ENCODE measurements at regions not wholly inside any gene's neighbourhood (a gene's known extent, or its start where the extent isn't known, plus 50 kb on each side); places are given as distances from the start of the nearest gene placed in this dataset.

DNA sequence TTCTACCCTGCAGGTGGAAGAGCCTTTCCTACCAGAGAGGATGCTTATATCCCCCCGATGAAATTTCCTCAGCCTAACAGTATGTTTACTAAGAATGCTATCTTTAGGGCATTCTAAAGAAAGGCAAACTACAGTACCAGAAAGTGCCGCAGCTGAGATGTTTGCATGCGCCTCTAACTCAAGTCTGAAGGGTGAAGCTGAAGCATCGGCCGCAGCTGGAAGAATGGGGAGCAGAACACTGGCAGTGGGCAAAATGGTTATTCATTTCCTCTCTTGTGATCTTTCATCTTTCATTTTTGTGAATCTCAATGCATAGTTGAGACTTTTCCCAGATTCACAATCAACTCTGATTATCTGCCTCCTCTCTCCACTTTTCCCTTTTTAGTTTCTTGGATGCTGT, 648.2 kb upstream of the ZEB2 start:
- Mint-ChIP-seq H3K4me1 (ENCODE audit: low read depth) (no peaks in the 10 kb centered on the region), H3K36me3 (ENCODE audit: insufficient read depth) (no peaks in the 10 kb centered on the region), H3K9me3 (ENCODE audit: low read depth) (no peaks in the 10 kb centered on the region)

DNA sequence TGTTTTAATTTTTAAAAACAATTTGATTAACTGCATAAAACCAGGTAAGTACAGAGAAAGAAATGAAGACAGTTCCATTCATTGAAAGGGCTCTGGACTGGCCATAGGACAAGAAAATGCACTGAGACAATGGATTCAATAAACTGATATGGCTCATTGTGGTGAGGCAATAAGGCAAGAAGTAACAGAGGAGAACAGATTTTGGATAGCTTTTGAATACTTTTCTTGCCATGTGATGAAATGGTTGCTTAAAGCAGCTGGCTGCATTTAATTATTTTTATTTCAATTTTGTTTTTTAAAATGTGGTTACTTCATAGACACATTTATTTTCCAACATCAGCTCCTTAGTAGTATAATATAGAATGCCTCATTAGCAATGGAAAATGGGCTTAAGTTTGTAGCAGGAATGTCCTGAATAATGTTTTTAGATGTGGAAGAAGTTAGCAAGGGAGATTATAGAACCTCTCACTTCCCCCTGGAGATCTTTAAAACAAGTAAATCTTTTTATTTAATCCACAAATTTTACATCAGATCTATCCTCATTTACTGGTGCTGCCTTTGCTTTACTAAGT, 646.9 kb upstream of the ZEB2 start:
- Mint-ChIP-seq H3K9me3 (ENCODE audit: low read depth) (no peaks in the 10 kb centered on the region), H3K4me1 (ENCODE audit: low read depth) (no peaks in the 10 kb centered on the region), H3K27me3 (no peaks in the 10 kb centered on the region), H3K36me3 (ENCODE audit: insufficient read depth) (no peaks in the 10 kb centered on the region), H3K4me3 (ENCODE audit: low read depth) (no peak overlapping the region), H3K27ac (no peak overlapping the region)
- DNase-seq (ENCODE audit: low spot score, unreplicated experiment) = no peak
- TF ChIP-seq, protein P1, sequence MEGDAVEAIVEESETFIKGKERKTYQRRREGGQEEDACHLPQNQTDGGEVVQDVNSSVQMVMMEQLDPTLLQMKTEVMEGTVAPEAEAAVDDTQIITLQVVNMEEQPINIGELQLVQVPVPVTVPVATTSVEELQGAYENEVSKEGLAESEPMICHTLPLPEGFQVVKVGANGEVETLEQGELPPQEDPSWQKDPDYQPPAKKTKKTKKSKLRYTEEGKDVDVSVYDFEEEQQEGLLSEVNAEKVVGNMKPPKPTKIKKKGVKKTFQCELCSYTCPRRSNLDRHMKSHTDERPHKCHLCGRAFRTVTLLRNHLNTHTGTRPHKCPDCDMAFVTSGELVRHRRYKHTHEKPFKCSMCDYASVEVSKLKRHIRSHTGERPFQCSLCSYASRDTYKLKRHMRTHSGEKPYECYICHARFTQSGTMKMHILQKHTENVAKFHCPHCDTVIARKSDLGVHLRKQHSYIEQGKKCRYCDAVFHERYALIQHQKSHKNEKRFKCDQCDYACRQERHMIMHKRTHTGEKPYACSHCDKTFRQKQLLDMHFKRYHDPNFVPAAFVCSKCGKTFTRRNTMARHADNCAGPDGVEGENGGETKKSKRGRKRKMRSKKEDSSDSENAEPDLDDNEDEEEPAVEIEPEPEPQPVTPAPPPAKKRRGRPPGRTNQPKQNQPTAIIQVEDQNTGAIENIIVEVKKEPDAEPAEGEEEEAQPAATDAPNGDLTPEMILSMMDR (IDR thresholded peaks at IDR 0.05; ENCODE audit: unreplicated experiment) = no peak

More for the DNA sequence above, 648.2 kb upstream of the ZEB2 start:
- Mint-ChIP-seq H3K4me3 (ENCODE audit: low read depth) (no peak overlapping the region), H3K27me3 (no peaks in the 10 kb centered on the region), H3K27ac (no peak overlapping the region)
- TF ChIP-seq, protein P1 (IDR thresholded peaks at IDR 0.05; ENCODE audit: unreplicated experiment) = no peak
- DNase-seq (ENCODE audit: low spot score, unreplicated experiment) = no peak

DNA sequence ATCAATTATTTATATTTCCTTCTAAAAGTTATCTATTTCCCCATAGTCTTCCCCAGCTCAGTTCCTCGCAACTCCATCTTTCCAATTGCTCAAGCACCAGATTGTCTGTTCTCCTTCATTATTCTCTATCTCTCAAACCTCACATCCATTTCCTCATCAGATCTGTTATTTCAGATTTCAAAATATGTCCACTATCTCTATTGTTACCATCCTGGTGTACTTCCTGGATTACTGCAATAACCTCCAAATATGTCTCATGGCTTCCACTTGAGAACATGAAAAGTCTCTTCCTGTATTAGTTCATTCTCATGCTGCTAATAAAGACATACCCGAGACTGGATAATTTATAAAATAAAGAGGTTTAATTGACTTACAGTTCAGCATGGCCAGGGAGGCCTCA, 641.7 kb upstream of the ZEB2 start:
- Mint-ChIP-seq H3K9me3 (ENCODE audit: low read depth) (peaks cover 3% of the 10 kb centered on the region), H3K4me3 (ENCODE audit: low read depth) (no peak overlapping the region), H3K27ac (no peak overlapping the region), H3K4me1 (ENCODE audit: low read depth) (no peaks in the 10 kb centered on the region), H3K27me3 (no peaks in the 10 kb centered on the region), H3K36me3 (ENCODE audit: insufficient read depth) (no peaks in the 10 kb centered on the region)
- TF ChIP-seq, protein P1 (IDR thresholded peaks at IDR 0.05; ENCODE audit: unreplicated experiment) = no peak
- DNase-seq (ENCODE audit: low spot score, unreplicated experiment) = no peak

DNA sequence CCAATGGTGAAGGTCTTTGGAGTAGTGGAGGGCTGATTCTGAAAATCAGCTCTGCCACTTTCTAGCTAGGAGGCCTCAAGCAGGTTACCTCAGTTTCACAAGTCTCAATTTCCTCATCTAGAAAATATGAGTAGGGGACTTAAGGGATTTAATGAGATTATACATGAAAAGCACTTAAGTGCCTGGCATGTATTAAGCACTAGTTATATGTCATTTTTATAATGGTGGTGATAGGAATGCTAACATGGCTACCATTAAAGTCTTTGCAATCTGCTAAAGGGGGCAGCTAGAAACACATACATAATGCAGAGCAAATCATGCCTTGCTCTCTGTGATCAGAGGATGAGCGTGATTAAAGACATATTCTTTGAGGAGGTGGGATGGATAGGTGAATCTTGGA, 640.9 kb upstream of the ZEB2 start:
- no peaks in the 10 kb centered on the region for H3K4me1 Mint-ChIP-seq (ENCODE audit: low read depth)
- no peaks in the 10 kb centered on the region for H3K27me3 Mint-ChIP-seq
- TF ChIP-seq, protein P1 (IDR thresholded peaks at IDR 0.05; ENCODE audit: unreplicated experiment) = no peak
- DNase-seq (ENCODE audit: low spot score, unreplicated experiment) = no peak
- no peak overlapping the region for H3K4me3 Mint-ChIP-seq (ENCODE audit: low read depth)
- H3K36me3 Mint-ChIP-seq (ENCODE audit: insufficient read depth) = no peaks in the 10 kb centered on the region
- H3K27ac Mint-ChIP-seq = no peak overlapping the region
- H3K9me3 Mint-ChIP-seq (ENCODE audit: low read depth) = peaks cover 3% of the 10 kb centered on the region

DNA sequence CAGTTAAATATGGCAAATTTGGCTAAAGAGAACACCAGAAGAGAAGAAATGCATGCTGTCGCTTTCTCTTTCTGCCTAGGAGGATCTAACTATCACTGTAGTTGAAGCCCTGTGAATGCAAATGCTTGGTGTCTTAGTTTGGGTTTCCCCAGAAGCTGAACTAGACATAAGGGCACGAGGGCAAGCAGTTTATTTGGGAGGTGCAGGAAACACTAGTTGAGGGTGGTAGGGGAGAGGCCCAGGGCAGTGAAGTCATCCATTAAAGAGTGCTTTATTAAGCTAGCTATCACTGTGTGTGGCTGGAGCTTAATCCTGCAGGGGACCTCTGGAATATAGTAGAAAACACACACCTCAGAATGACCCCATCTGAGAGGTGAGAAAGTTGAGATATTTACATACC, 639.8 kb upstream of the ZEB2 start:
- Mint-ChIP-seq H3K27ac (no peak overlapping the region), H3K27me3 (no peaks in the 10 kb centered on the region), H3K4me3 (ENCODE audit: low read depth) (no peak overlapping the region), H3K4me1 (ENCODE audit: low read depth) (no peaks in the 10 kb centered on the region), H3K9me3 (ENCODE audit: low read depth) (peaks cover 3% of the 10 kb centered on the region), H3K36me3 (ENCODE audit: insufficient read depth) (no peaks in the 10 kb centered on the region)
- TF ChIP-seq, protein P1 (IDR thresholded peaks at IDR 0.05; ENCODE audit: unreplicated experiment) = no peak
- no peak for DNase-seq (ENCODE audit: low spot score, unreplicated experiment)

Data from progenitor cell of endocrine pancreas (in vitro differentiated cells).